Left renal pelvis (tissue), 4 donors: ENCODE measurements at regions not wholly inside any gene's neighbourhood (a gene's known extent, or its start where the extent isn't known, plus 50 kb on each side); places are given as distances from the start of the nearest gene placed in this dataset.

Experiments used
- DNase-seq, 4 donors: peaks; one replicate each; pipeline ENCODE4 v3.0.0-alpha.2; 2013; ENCODE audit warnings: low read depth in 4 of 4, low spot score in 3 of 4

- DNase-seq, result no peak
These were observed 84.2 kb downstream of the ACKR3 start for GRCh38 chr2:236653863-236654262.

DNA sequence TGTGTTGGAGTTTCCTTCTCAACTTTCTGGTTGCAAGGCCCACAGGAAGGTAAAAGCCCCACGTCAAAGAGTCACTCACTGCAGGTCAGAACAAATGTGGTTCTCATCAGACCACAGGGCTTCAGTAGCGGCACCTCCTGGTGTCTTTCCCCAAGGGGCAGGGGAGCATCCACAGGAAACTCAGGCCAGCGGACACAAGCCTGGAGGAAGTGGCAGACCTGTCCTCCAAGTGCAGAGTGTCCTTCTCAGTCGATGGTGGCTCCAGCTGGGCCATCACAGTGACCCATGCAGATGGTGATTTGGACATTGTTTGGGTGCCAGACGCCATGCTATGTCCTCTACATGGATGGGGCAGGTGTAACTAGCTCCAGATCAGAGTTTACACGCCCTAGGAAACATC lies 84.9 kb downstream of the ACKR3 start:
- no peak for DNase-seq

GRCh38 chr2:236656166-236656565 lies 86.5 kb downstream of the ACKR3 start:
- DNase-seq, result no peak

DNA sequence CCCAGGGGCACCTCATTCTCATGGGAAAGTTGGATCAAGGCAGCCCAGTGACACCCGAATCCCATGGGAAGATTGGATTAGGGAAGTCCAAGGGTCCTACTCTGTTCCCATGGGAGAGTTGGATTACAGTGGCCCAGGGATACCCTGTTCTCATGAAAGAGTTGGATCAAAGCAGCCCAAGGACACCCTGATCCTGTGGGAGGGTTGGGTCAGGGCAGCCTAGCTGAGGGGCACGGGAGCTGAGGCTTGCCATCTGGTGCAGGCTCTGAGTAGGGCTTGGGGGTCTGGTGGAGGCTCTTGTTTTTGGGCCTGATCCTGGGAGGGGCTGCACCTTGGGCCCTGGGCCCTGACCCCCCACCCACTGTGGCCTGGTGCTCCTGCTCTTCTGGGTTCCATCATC lies 87.1 kb downstream of the ACKR3 start:
- DNase-seq, result no peak

DNA sequence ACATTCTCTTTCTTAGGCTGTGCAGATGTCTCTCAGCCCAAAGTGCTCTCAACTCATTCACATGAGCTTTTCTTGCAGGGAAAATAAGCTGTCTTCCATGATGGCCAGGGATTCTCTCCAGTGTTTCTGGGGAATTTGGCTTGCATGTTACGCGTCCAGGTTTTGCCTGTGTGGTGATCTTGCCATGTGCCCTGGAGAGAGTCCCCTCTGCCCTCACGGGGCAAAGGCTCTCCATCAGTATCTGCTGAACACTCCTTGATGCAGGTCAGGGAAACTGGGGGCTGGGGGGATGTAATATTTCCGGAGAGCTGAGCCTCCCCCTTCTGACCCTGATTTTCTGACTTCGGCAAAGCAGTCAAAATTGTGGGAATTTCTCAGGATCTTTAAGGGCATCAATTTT lies 87.6 kb downstream of the ACKR3 start:
- no peak for DNase-seq

DNA sequence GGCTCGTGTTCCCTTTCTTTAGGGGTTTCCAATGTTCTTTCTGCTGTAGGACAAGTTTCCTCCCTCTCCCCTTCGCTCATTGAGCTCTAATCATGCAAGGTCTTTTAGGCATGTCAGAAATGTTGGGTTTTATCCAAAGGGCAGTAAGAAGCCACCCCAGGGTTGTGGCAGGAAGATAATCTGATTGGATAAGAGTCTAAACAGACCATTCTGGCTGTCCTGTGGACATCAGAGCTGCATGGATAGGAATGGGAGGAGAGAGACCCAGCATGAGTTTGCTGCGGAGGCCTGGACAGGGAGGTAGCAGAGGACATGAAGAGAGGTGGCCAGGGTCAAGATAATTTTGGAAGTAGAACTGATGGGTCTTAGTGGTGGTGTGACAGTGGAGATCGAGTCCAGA lies 88.2 kb downstream of the ACKR3 start:
- no peak for DNase-seq

DNA sequence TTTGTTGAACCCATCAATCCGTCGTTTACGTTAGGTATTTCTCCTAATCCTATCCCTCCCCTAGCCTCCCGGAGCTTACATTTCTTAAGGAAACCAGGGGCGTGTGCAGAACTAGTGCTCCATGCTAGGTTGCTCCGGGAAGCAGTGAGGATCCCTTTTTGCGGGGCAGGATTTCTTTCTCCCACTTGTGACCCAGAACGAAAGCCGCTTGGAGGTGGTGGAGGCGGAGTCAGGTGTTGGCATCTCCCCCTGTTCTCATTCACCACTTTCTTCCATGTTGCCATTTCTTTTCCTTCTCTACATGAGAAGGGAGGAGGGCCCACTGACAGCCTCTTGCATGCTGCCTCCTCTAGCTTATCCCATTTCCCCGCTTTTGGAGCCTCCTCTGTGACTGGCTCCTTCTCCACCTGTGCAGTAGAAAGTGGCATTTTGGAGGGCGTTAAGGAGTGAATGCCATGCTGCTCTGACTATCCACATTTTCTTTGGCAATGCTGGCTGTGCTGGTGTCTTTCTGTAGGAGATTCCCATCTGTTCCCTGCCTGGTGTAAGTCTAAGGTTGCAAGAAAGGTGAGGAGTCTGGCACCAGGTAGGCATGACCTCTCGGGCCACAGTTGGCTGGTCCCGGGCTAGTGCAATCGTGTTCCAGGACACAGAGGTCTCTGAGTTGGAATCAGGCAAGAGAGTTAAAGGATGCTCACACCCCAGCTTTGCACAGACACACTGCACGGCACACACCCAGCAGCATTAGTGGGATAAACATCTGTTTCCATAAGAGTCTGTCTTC lies 89.5 kb downstream of the ACKR3 start:
- DNase-seq, result no peak

GRCh38 chr2:236659758-236660150 lies 90.1 kb downstream of the ACKR3 start:
- DNase-seq, result peak; percentile 24 to 61 (median 41)

- DNase-seq, result no peak
These were observed 91.6 kb downstream of the ACKR3 start for GRCh38 chr2:236661061-236661761.

DNA sequence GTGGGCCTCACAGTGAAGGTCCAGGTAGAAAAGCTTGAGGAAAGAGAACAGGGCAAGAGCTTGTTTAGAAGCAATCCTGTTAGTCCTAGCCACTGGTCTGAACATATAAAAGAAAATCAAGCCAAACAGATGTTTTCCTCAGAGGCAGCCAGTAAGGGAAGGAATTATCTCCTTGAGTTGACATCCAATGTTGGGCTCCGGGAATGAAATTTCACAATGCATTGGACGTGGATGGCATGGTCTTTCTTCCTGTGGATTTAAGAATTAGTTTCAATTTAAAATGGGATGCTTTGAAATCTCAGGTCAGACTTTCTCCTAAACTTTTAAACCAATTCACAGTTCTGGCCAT lies 92.1 kb downstream of the ACKR3 start:
- DNase-seq, result no peak

DNA sequence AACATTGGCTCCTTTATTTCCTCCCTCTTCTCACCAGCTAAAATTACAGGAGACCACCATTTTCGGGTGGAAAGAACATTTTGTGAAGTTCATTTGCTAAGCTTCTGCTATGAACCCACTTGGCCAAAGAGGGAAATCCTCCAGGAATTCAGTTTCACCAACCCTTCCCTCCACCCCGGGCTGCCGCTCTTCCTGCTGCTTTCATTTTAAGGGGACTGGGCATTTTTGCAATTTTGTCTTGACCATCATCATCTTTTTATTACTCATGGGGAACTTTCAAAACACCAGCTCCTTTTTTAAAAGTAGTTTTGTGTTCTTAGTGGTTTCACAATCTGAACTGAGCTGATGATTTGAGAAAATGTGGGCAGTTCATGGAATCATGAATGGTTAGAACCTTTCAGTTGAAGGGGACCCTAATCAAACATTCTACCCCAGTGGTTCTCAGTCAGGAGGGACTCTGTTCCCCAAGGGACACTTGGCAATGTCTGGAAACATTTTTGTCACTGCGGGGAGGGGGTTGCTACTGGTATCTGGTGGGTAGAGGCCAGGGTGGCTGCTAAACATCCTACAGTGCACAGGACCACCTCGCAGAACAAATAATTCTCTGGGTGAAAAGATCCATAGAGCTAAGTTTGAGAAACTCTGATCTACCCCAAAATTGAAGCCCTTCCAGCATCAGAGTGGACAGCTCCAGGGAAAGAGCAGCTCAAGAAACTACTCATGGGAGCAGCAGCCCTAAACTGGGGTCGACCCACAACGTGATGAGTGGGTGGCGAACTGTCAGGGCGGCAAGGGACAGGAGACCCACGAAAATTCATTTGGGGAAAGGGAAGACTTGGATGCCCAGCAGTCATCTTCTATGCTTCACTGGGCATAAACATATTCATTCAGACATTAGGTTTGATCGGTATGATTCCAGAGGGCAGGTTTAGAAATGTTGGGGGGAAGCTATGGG lies 92.9 kb downstream of the ACKR3 start:
- no peak for DNase-seq

DNA sequence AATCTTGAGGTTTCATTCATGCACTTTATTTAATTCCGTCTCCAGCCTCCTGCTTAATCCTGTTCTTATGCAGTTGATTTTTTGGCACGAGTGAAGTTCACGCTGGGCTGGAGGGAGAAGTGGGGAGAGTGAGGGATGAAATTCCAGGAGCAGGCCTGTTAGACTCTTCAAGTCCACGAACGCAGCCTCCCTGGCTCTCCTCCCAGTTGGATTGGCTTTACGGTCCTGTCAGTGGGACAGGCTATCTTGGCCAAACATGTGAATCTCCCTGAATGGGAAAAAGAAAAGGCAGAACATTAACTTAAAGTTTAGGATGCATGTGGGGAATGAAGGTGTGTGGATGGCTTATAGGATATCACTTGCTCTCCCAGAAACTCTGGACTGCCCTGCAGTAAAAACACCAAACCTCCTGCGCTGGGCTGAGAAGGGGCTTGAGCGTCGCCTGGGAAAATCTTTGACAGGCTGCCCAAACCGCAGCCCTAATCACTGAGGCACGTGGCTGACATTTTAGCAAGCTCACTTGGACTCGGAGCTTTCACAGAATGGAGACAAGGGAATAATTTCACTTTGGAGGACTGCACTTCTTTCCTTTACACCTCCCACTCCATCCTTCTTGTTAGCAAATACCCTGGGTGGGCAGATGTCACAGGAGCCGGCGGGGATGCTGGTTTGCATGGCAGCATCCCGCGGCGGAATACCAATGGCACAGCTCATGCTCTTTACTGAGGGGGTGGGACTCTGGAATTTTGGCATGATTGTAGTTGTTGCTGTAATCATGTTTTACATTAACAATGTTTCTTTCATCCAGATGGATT lies 93.9 kb downstream of the ACKR3 start:
- DNase-seq, result no peak

DNA sequence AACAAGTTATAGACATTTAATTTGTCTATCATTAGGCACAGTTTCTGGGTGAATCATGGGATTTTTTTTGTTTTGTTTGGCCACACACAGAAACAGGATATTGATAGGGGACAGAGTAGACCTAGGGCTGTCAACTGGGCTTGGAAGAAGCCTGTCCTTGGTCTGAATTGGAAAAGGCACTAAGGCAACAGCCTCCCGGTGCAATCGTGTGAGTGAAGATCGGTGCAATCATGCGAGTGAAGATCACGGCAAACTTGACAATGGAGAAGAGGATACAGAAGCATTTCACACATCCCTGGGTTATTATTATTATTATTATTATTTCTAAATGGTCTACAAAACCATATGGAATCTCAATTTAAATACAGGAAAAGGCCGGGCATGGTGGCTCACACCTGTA lies 94.5 kb downstream of the ACKR3 start:
- DNase-seq, result no peak

DNA sequence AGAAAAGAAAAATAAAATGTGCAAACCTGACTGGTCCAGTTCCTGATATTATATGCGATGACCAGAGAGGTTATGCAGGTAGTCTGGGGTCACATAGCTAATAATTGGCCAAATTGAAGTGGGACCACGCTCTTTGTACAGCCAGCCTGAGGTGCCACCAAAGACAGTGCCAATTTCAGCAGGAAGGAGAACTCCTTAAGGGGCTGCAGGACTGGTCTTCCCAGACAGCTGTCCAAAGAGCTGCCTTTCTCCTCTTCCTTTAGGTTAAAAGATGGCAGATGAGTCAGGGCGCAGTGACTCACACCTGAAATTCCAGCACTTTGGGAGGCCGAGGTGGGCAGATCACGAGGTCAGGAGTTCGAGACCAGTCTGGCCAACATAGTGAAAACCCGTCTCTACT lies 95.5 kb downstream of the ACKR3 start:
- DNase-seq, result no peak

DNA sequence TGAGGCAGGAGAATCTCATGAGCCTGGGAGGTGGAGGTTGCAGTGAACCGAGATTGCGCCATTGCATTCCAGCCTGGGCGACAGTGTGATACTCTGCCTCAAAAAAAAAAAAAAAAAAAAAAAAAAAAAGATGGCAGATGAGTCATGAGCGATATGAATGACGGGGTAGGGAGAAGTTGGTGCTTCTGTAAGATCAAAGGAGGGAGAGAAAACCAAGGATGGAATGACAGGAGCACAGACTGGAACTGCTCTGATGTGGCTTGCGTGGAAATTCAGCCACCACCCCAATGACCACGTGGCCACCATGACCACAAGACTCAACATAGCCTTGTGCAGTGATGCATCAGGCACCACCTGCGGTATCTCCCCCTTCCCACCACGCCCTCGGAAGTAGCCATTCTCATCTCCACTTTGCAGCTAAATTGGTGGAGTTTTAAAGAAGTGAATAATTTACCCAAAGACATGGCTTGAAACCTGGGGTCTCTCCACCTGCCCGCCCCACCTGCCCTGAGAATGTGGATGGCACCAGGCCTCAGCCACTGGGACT lies 96.0 kb downstream of the ACKR3 start:
- DNase-seq, result no peak

- DNase-seq, result no peak
These were observed 97.1 kb downstream of the ACKR3 start for GRCh38 chr2:236666646-236667204.

DNA sequence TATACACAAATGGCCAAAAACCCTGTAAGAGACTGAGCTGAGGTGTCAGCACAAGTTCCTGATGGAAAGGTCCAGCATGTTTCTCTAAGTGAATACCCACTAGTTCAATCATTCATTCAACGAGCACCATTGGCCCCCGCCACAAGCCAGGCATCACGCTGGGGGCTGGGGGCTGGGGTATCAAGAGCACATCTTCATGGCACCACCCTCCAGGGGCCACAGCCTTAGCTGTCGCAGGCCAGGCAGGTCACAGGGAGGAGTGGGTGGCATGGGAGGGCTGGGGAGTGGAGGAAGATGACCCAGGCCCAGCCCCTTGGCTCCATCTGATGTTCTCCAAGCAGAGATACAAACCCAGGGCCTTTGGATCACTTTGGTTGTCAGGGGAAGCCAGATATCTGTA lies 97.9 kb downstream of the ACKR3 start:
- no peak for DNase-seq

DNA sequence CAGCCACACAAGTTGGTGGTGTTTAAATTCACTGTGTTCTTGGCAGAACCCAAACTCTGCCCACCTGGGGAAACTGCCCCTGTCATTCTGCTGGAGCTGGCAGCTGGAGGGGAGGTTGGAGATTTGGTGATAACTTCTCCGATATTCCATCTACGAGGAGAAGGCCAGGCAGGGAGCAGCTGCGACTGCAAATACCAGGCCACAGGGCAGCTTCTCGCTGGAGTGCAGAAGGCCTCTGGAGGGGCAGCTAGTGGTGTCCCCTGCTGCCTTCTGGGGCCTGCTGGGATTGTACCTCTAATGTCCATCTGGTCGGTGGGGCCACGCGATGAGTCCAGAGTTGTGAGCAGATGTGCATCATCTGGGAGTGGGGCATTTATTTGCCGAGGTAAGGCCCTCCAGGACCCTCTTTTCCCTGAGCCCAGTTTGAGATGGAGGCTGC lies 98.9 kb downstream of the ACKR3 start:
- no peak for DNase-seq

DNA sequence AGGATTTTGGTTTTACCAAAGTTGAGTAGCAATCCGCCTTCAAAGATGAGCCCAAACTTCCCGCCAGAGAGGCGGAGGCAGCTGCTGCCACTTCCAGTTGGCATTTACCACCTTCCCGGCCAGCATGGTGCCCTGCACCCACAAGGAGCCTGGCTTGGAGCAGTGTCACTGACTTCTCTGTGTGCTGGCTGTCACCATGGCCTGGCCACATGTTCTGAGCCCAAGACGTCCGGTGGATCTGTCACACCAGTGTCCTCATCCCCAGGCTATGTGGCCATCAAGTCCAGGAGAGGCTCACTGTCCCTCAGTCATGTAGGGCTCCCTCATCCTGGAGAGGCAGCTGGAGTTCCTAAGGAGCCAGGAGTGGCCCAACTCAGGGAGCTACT lies 100.6 kb downstream of the ACKR3 start:
- no peak for DNase-seq
